GM23338 (cell line): ENCODE measurements at regions not wholly inside any gene's neighbourhood (a gene's known extent, or its start where the extent isn't known, plus 50 kb on each side); places are given as distances from the start of the nearest gene placed in this dataset.

Experiments used
- ATAC-seq: fragments of 200-7000 bp; cut with Tn5 transposase; 3 replicates; pipeline ENCODE4 v1.9.1; 2020
- DNase-seq: peaks from one replicate; pipeline ENCODE4 v3.0.0-alpha.2; 2015; ENCODE audit warnings: low spot score
- H2AFZ ChIP-seq: fragments of 200-600 bp; sonication (generic); 2 replicates; pipeline ENCODE4 v1.8.0; 2016; ENCODE audit warnings: antibody characterized with exemption, mild to moderate bottlenecking, moderate library complexity
- H3F3A ChIP-seq: fragments of 200-600 bp; sonication (generic); replicated peaks from 2 replicates; pipeline ENCODE4 v1.8.0; 2017; ENCODE audit warnings: antibody characterized with exemption, mixed run types, low read depth
- H3K27ac ChIP-seq: fragments of 200-600 bp; sonication (generic); 2 replicates; pipeline ENCODE4 v1.6.1; 2016; ENCODE audit warnings: low read depth
- H3K27me3 ChIP-seq: fragments of 200-600 bp; sonication (generic); 2 replicates; pipeline ENCODE4 v1.8.0; 2016; ENCODE audit warnings: mild to moderate bottlenecking, mixed run types, moderate library complexity; ENCODE audit not compliant: insufficient read depth
- H3K36me3 ChIP-seq: fragments of 200-600 bp; sonication (generic); 2 replicates; pipeline ENCODE4 v1.8.0; 2016; ENCODE audit warnings: mild to moderate bottlenecking; ENCODE audit not compliant: insufficient read depth
- H3K4me1 ChIP-seq: fragments of 200-600 bp; sonication (generic); 2 replicates; pipeline ENCODE4 v1.8.0; 2016; ENCODE audit warnings: mild to moderate bottlenecking, moderate library complexity; ENCODE audit not compliant: insufficient read depth
- H3K4me2 ChIP-seq: fragments of 200-600 bp; sonication (generic); 2 replicates; pipeline ENCODE4 v1.7.1; 2017; ENCODE audit warnings: mixed run types
- H3K4me3 ChIP-seq: fragments of 200-600 bp; sonication (generic); 2 replicates; pipeline ENCODE4 v1.6.1; 2016; ENCODE audit warnings: mixed run types
- H3K79me2 ChIP-seq: fragments of 200-600 bp; sonication (generic); replicated peaks from 2 replicates; pipeline ENCODE4 v1.8.0; 2017; ENCODE audit warnings: mild to moderate bottlenecking; ENCODE audit not compliant: insufficient read depth
- H3K9me2 ChIP-seq: fragments of 200-600 bp; sonication (generic); 2 replicates; pipeline ENCODE4 v1.8.0; 2017; ENCODE audit not compliant: insufficient read depth
- H4K20me1 ChIP-seq: fragments of 200-600 bp; sonication (generic); replicated peaks from 2 replicates; pipeline ENCODE4 v1.8.0; 2017; ENCODE audit warnings: mild to moderate bottlenecking; ENCODE audit not compliant: insufficient read depth
- H3K27ac Mint-ChIP-seq: 2 replicates; pipeline ENCODE4 v1.8.0; 2020; ENCODE audit warnings: inconsistent platforms, mild to moderate bottlenecking, moderate library complexity, mixed read lengths
- H3K27me3 Mint-ChIP-seq: 3 replicates; pipeline ENCODE4 v1.8.0; 2022; ENCODE audit warnings: low read depth, mild to moderate bottlenecking, moderate library complexity, mixed read lengths, inconsistent platforms; ENCODE audit not compliant: insufficient read depth, poor library complexity
- H3K36me3 Mint-ChIP-seq: 3 replicates; pipeline ENCODE4 v1.8.0; 2021; ENCODE audit warnings: low read depth, mild to moderate bottlenecking, inconsistent platforms, moderate library complexity, mixed read lengths
- H3K4me1 Mint-ChIP-seq: 3 replicates; pipeline ENCODE4 v1.8.0; 2020; ENCODE audit warnings: mild to moderate bottlenecking, inconsistent platforms, mixed read lengths
- H3K4me3 Mint-ChIP-seq: 3 replicates; pipeline ENCODE4 v1.8.0; 2021; ENCODE audit warnings: moderate library complexity, mild to moderate bottlenecking, inconsistent platforms, mixed read lengths
- H3K9me3 Mint-ChIP-seq: 3 replicates; pipeline ENCODE4 v1.8.0; 2020; ENCODE audit warnings: moderate library complexity, mild to moderate bottlenecking, inconsistent platforms, mixed read lengths
- CREB1 ChIP-seq: fragments of 250-450 bp; sonication (Bioruptor Pico); IDR thresholded peaks from 2 replicates; pipeline ENCODE4 v1.5.0; 2020; ENCODE audit warnings: low read depth, mild to moderate bottlenecking, moderate library complexity
- ETS1 ChIP-seq: IDR thresholded peaks from 2 replicates; pipeline ENCODE4 v1.6.1; 2016; ENCODE audit warnings: antibody characterized with exemption
- EZH2 ChIP-seq: fragments of 200-600 bp; sonication (generic); IDR thresholded peaks from one replicate; pipeline ENCODE4 v1.8.0; 2017; ENCODE audit warnings: antibody characterized with exemption, mild to moderate bottlenecking, low read depth; ENCODE audit not compliant: unreplicated experiment
- EZH2phosphoT487 ChIP-seq: fragments of 200-600 bp; sonication (generic); IDR thresholded peaks from one replicate; pipeline ENCODE4 v1.8.1; 2018; ENCODE audit warnings: antibody characterized with exemption; ENCODE audit not compliant: unreplicated experiment
- JUNB ChIP-seq: IDR thresholded peaks from one replicate; pipeline ENCODE4 v1.6.1; 2016; ENCODE audit warnings: antibody characterized with exemption; ENCODE audit not compliant: unreplicated experiment
- NANOG ChIP-seq: IDR thresholded peaks from 2 replicates; pipeline ENCODE4 v1.6.1; 2016; ENCODE audit warnings: antibody characterized with exemption, borderline replicate concordance
- POLR2AphosphoS5 ChIP-seq: IDR thresholded peaks from 2 replicates; pipeline ENCODE4 v1.6.1; 2016; ENCODE audit warnings: antibody characterized with exemption, low read depth
- STAT1 ChIP-seq: IDR thresholded peaks from one replicate; pipeline ENCODE4 v1.6.1; 2016; ENCODE audit warnings: antibody characterized with exemption; ENCODE audit not compliant: unreplicated experiment
- ZNF114 ChIP-seq: fragments of 250-450 bp; sonication (Bioruptor Pico); IDR thresholded peaks from 2 replicates; pipeline ENCODE4 v1.5.0; 2020; ENCODE audit warnings: mild to moderate bottlenecking, moderate library complexity
- ZNF331 ChIP-seq: fragments of 250-450 bp; sonication (Bioruptor Pico); IDR thresholded peaks from 2 replicates; pipeline ENCODE4 v1.5.0; 2020; ENCODE audit warnings: low read depth, mild to moderate bottlenecking, moderate library complexity
- TF ChIP-seq, protein P1 (sequence below): fragments of 250-450 bp; sonication (Bioruptor Pico); IDR thresholded peaks from 2 replicates; pipeline ENCODE4 v1.5.0; 2020; ENCODE audit warnings: mild to moderate bottlenecking, moderate library complexity
- TF ChIP-seq, protein P2 (sequence below): IDR thresholded peaks from one replicate; pipeline ENCODE4 v1.6.1; 2018; ENCODE audit warnings: antibody characterized with exemption; ENCODE audit not compliant: unreplicated experiment
- TF ChIP-seq, protein P3 (sequence below), 2 experiments: fragments of 200-600 bp in 1 of 2; sonication (generic) in 1 of 2; conservative IDR thresholded peaks; 2 replicates each; pipeline versions ENCODE4 v1.5.1 to v1.6.1; 2016 to 2017; ENCODE audit warnings: antibody characterized with exemption in 2 of 2, low read depth in 2 of 2, mild to moderate bottlenecking in 2 of 2, moderate library complexity in 1 of 2

DNA sequence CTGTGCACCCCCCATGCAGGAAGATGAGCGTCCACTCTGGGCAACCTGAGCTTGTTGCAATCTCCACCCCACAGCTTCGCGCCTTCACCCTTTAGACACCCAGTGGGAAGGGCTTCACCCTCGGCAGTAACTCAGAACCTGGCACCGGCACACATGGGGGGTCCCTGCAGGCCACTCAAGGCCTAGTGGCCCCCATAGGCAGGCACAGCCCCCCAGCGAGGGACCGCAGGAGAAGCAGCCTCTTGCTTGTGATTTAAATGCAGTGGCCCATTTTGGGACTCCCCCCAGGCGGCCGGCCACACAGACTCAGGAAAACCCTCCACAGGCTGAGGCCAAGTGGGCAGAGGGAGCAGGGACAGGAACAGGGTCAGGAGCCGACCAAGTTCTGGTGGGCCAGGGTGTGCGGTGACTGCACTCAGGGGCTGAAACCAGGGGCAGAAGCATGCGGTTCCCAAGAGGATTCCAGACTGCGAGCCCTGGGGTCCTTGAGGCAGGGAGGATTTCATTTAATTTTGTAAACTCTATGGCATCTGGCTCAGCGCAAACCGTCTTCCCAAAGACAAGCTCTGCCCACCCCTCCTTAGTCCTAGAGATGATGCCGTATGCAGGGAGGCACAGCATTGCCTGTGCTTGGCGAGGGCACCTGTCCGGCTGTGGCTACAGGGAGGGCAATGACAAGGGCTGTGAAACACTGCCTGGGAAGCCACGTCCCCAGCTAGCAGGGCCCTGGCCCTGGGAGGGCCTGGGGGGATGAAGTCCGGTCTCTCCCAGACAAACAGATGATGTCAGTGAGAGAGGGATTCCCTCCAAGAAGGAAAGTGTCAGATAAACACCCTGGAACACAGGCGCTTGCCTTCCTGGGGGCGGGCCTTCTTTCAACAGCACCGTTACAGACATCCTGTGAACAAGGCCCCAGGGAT is 52.9 kb upstream of the GPR31 start:
- ATAC-seq (no peak), DNase-seq (no peak)
- H3F3A ChIP-seq = no peaks in the 10 kb centered on the region
- H3K4me3 ChIP-seq = no peak overlapping the region
- 0 out of 2 replicates have a peak overlapping the region, but pooled peaks have one; percentile 32 for H2AFZ ChIP-seq
- H3K9me3 Mint-ChIP-seq = no peaks in the 10 kb centered on the region; the same call in 2 of the 3 replicates
- H4K20me1 ChIP-seq = no peaks in the 10 kb centered on the region
- H3K4me1 Mint-ChIP-seq = peaks cover 25% of the 10 kb centered on the region
- H3K36me3 ChIP-seq = no peaks in the 10 kb centered on the region
- H3K79me2 ChIP-seq = no peaks in the 10 kb centered on the region
- H3K27ac Mint-ChIP-seq = no peak overlapping the region
- no peaks in the 10 kb centered on the region for H3K36me3 Mint-ChIP-seq
- no peak overlapping the region for H3K4me3 Mint-ChIP-seq
- TF ChIP-seq JUNB (no peak), NANOG (no peak), POLR2AphosphoS5 (no peak), EZH2 (no peak), STAT1 (no peak), ZNF114 (CRISPR knock-in tag) (no peak), EZH2phosphoT487 (no peak), CREB1 (CRISPR knock-in tag) (no peak), ZNF331 (CRISPR knock-in tag) (no peak), ETS1 (no peak)
- TF ChIP-seq, protein P1, sequence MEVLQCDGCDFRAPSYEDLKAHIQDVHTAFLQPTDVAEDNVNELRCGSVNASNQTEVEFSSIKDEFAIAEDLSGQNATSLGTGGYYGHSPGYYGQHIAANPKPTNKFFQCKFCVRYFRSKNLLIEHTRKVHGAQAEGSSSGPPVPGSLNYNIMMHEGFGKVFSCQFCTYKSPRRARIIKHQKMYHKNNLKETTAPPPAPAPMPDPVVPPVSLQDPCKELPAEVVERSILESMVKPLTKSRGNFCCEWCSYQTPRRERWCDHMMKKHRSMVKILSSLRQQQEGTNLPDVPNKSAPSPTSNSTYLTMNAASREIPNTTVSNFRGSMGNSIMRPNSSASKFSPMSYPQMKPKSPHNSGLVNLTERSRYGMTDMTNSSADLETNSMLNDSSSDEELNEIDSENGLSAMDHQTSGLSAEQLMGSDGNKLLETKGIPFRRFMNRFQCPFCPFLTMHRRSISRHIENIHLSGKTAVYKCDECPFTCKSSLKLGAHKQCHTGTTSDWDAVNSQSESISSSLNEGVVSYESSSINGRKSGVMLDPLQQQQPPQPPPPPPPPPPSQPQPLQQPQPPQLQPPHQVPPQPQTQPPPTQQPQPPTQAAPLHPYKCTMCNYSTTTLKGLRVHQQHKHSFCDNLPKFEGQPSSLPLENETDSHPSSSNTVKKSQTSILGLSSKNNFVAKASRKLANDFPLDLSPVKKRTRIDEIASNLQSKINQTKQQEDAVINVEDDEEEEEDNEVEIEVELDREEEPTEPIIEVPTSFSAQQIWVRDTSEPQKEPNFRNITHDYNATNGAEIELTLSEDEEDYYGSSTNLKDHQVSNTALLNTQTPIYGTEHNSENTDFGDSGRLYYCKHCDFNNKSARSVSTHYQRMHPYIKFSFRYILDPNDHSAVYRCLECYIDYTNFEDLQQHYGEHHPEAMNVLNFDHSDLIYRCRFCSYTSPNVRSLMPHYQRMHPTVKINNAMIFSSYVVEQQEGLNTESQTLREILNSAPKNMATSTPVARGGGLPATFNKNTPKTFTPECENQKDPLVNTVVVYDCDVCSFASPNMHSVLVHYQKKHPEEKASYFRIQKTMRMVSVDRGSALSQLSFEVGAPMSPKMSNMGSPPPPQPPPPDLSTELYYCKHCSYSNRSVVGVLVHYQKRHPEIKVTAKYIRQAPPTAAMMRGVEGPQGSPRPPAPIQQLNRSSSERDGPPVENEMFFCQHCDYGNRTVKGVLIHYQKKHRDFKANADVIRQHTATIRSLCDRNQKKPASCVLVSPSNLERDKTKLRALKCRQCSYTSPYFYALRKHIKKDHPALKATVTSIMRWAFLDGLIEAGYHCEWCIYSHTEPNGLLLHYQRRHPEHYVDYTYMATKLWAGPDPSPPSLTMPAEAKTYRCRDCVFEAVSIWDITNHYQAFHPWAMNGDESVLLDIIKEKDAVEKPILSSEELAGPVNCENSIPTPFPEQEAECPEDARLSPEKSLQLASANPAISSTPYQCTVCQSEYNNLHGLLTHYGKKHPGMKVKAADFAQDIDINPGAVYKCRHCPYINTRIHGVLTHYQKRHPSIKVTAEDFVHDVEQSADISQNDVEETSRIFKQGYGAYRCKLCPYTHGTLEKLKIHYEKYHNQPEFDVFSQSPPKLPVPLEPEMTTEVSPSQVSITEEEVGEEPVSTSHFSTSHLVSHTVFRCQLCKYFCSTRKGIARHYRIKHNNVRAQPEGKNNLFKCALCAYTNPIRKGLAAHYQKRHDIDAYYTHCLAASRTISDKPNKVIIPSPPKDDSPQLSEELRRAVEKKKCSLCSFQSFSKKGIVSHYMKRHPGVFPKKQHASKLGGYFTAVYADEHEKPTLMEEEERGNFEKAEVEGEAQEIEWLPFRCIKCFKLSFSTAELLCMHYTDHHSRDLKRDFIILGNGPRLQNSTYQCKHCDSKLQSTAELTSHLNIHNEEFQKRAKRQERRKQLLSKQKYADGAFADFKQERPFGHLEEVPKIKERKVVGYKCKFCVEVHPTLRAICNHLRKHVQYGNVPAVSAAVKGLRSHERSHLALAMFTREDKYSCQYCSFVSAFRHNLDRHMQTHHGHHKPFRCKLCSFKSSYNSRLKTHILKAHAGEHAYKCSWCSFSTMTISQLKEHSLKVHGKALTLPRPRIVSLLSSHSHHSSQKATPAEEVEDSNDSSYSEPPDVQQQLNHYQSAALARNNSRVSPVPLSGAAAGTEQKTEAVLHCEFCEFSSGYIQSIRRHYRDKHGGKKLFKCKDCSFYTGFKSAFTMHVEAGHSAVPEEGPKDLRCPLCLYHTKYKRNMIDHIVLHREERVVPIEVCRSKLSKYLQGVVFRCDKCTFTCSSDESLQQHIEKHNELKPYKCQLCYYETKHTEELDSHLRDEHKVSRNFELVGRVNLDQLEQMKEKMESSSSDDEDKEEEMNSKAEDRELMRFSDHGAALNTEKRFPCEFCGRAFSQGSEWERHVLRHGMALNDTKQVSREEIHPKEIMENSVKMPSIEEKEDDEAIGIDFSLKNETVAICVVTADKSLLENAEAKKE (CRISPR knock-in tag) = no peak
- TF ChIP-seq, protein P2, sequence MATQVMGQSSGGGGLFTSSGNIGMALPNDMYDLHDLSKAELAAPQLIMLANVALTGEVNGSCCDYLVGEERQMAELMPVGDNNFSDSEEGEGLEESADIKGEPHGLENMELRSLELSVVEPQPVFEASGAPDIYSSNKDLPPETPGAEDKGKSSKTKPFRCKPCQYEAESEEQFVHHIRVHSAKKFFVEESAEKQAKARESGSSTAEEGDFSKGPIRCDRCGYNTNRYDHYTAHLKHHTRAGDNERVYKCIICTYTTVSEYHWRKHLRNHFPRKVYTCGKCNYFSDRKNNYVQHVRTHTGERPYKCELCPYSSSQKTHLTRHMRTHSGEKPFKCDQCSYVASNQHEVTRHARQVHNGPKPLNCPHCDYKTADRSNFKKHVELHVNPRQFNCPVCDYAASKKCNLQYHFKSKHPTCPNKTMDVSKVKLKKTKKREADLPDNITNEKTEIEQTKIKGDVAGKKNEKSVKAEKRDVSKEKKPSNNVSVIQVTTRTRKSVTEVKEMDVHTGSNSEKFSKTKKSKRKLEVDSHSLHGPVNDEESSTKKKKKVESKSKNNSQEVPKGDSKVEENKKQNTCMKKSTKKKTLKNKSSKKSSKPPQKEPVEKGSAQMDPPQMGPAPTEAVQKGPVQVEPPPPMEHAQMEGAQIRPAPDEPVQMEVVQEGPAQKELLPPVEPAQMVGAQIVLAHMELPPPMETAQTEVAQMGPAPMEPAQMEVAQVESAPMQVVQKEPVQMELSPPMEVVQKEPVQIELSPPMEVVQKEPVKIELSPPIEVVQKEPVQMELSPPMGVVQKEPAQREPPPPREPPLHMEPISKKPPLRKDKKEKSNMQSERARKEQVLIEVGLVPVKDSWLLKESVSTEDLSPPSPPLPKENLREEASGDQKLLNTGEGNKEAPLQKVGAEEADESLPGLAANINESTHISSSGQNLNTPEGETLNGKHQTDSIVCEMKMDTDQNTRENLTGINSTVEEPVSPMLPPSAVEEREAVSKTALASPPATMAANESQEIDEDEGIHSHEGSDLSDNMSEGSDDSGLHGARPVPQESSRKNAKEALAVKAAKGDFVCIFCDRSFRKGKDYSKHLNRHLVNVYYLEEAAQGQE = no peak
- TF ChIP-seq, protein P3, sequence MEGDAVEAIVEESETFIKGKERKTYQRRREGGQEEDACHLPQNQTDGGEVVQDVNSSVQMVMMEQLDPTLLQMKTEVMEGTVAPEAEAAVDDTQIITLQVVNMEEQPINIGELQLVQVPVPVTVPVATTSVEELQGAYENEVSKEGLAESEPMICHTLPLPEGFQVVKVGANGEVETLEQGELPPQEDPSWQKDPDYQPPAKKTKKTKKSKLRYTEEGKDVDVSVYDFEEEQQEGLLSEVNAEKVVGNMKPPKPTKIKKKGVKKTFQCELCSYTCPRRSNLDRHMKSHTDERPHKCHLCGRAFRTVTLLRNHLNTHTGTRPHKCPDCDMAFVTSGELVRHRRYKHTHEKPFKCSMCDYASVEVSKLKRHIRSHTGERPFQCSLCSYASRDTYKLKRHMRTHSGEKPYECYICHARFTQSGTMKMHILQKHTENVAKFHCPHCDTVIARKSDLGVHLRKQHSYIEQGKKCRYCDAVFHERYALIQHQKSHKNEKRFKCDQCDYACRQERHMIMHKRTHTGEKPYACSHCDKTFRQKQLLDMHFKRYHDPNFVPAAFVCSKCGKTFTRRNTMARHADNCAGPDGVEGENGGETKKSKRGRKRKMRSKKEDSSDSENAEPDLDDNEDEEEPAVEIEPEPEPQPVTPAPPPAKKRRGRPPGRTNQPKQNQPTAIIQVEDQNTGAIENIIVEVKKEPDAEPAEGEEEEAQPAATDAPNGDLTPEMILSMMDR (conservative IDR thresholded peaks at IDR 0.05; ENCODE audit: low read depth in 2 of 2) = no peak
- no peaks in the 10 kb centered on the region for H3K27me3 ChIP-seq
- no peaks in the 10 kb centered on the region for H3K9me2 ChIP-seq
- H3K4me1 ChIP-seq = no peaks in the 10 kb centered on the region; the same call in 1 of the 2 replicates
- no peak overlapping the region for H3K4me2 ChIP-seq
- H3K27ac ChIP-seq = no peak overlapping the region
- peaks cover 15% of the 10 kb centered on the region for H3K27me3 Mint-ChIP-seq
